Medulla oblongata (tissue), 1 donor: ENCODE measurements at regions not wholly inside any gene's neighbourhood (a gene's known extent, or its start where the extent isn't known, plus 50 kb on each side); places are given as distances from the start of the nearest gene placed in this dataset.
A peak's percentile ranks its signal among the peaks of the same experiment; 100 is the strongest.

ENCODE experiments used
- DNase-seq: peaks from one replicate; pipeline ENCODE4 v3.0.0-alpha.2; 2015; ENCODE audit errors: extremely low spot score

DNA sequence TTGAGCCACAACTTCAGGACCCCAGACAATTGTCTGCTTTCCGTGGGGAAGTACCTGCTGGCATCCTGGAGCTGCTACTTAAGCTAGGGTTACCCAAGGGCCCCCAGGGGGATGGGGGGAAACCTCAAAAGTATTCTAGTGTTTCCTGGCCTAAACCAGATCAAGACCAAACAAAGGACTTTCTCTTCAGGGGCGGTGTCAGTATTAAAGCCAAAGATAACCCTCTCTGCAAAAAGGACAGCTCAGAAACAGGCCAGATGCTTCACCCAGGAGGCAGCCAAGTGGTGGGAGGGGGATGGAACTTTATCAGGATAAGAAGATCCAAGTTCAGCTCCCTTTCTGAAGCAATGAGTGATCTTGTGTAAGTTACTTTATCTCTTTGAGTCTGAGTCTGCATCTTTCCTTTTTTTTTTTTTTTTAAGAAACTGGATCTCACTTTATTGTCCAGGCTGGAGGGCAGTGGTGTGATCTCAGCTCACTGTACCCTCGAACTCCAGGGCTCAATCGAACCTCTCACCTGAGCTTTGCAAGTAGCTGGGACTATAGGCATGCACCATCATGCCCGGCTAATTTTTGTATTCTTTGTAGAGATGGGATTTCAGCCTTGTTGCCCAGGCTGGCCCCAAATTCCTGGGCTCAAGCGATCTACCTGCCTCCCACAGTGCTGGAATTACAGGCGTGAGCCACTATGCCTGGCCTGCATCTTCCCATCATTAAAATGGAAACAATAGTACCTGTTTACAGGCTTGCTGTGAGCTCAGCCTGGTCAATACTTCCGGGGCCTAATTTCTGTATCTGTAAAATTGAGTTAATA is 151.8 kb upstream of the PTPRM start:
- DNase-seq = no peak

DNA sequence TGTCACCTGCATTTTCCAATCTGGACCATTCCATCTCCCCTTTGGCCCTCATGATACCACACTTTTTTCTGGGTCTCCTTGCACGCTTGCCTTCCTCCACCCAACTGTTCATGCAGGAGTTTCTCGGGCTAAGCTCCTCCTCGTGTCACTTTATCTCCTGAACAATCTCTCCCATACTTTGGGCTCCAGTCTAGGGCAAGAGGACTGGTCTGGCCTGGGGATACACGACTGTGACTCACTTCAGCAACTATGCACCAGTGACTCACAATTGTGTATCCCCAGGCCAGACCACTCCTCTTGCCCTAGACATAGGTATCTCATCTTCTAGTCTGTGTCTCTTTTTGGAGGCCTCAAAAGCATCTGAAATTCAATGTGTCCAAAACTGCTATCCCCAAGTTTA is 149.4 kb upstream of the PTPRM start:
- DNase-seq = no peak

DNA sequence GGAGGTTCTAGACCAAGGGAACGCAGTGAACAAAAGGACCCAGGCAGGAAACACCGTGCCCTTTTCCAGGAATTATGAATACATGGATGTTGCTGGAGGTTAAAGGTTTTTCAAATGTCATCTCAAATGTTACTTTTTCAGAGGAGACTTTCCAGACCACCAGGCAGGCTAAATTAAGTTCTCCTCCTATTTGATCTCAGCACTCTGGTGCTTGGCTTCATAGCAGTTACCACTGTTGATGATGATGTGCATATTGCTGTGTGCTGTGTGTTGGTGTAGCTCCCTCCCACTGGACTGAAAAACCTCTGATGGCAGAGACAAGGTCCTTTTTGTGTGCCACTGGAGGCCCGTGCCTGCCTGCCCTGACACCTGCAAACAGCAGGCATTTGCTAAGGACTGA is 137.3 kb upstream of the PTPRM start:
- DNase-seq = no peak

DNA sequence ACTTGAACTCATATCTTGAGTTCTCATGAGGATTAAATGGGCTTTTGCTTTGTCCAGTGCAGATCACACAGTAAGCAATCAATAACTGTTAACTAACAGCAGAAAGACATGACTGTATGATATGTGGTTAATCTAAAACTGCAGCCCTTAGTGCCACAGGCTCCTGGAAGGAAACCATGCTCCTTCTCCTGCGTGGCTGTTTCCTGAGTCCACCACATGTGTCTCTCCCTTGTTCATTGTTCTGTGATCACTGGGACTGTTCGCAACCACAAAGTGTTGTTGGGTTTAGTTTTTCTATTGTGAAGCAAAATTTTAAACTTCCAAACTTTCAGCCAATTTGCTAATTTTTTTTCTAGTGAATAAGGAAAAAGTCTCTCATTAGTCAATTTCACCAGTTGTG is 130.9 kb upstream of the PTPRM start:
- DNase-seq = no peak

DNA sequence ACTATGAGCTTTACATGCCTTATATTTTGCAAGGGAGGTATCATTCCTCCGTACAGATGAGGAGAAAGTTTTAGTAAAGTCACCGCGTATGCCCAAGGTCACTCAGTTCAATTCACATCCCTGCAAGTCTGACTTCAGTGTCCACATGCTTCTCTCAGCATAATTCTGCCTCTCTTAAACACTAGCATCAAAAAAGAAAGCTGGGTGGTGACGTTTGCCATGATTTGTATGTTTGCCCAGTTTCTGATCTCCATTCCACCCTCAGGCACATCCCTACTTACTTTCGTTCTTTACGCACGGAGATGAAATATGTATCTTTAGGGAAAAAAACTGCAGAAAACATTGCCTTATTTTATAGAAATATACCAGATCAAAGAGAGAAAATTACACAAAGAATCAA is 129.2 kb upstream of the PTPRM start:
- no peak for DNase-seq

DNA sequence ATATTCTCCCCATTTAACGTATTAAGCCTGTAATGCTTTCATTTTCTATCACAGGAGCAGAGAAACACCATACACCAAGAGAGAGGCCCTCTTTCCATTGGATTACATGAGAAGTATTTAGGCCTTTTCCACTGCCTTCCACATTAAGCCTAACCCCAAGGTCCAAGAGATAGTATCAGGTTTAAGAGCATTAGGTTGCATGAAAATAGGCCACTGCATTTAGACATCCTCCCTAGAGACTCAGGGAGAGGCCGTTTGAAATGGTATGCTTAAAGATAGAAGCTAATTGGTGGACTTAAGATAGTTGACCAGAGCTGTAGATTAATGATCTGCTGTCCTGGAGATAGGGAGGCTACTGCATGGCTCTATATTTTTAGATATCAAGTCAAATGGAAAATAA is 128.5 kb upstream of the PTPRM start:
- DNase-seq = no peak

DNA sequence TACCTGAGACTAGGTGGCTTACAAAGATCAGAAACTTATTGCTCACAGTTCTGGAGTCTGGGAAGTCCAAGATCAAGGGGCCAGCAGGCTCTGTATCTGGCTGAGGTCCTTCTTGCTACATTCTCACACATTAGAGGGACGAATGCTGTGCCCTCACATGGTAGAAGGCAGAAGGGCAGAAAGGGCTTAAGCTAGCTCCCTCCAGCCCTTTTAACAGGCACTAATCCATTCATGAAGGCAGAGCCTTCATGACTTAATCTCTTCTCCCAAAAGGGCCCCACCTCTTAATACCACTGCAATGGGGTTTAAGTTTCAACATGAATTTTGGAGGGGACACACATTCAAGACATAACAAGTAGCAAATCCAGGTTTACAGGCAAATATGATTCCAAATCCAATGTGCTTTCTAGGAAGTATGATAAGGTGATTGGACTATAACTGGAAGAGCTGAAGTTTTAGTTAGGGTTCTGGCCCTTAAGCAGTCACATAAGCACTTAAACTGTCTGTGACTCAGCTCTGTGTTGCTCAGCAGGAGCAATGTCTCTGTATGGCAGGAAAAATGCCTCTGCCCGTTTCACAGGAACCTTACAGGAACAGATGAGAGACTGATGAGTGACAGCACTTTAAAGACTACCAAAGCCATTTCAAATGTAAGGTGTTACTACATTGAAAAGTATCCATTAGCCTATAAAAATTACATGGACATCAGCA is 119.6 kb upstream of the PTPRM start:
- no peak for DNase-seq

DNA sequence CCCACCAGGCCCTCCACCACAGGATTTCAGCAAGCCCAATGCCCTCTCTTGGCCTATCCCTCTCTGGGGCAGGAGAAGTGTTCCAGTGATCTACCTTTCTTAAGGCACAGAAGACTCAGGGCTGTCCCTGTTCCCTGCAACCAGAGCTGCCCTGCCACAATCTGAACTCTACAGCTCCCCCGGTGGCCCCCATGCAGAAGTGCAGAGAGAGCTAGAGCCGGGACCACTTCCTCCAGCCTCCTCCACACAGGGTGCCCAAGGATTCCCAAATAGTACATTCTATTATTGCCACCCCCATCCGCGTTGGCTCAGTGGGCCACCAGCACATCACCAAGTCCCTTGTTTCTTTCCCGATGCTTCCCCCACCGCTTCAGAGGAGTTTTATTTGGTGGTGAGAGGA is 114.8 kb upstream of the PTPRM start:
- DNase-seq = peak; percentile 39

DNA sequence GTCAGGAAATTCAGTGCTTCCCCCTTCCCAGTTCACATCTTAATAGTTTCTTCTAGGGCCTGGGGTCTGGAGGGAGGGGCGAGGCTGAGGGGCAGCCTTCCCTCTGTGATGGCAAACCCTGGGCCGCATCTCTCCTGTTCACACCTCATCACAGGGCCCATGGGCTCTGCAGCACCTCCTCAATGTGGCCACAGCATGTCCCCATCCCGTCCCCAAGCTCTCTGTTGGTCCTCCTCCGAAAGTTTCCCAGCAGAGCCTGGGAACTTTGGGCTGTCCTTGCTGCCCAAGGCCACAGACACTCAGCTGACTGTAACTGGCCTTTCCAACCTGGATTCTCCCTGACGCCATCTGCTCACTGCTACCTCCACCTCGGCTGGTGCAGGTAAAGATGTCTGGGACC is 112.7 kb upstream of the PTPRM start:
- DNase-seq = no peak

DNA sequence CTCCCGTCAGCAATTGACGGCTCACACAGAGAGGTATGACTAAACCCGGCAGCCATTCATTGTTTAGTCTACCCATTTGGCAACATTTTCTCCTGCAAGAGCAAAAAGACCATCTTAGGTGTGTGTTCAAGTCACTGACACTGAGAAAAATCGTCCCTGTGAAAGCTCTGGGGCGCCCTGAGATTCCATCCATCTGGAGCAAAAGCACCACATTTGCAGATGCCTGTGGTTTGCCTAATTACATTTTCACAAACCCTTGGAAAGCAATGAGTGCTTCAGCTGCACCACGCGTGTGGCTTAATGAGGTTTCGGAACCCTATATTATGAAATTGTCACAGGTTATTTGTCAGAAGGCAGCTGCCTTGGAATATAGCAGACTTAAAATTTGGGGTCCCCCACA is 110.7 kb upstream of the PTPRM start:
- DNase-seq = no peak

DNA sequence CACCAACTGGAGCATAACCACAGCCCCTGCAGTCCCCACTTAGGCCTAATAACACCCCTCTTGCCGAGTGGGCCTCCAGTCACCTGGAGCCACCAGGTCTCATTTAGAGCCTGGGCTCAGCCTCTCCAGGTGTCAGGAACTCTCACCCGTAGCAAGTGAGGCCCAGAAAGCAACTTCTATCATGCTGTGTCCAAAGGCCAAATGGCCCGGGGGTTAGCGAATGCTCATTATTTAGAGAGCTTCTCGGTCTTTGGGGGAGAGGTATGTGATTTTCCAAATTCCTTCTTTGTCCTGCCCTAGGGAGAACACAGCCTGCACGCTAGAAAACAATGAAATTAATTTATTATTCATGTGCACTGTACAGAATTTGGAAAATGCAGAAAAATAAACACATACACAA is 109.9 kb upstream of the PTPRM start:
- DNase-seq = no peak

DNA sequence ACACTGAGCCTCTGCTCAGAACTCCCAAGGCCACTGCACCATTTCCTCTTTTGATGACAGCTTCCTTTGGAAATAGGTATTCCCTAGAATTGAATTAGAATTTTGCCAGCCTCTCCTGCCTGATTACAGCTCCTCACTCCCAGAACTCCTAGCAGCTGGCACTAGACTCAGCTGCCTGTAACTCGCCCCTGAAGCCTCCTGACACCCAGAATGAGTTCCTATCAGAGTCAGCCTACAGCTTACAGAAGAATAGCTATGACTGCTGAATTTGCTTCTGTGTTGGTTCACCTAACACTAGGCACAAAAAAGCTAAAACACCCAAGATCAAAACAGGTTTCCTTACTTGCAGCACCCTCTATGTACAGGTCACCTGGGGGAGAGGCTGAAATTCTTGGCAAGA is 108.2 kb upstream of the PTPRM start:
- DNase-seq = no peak

DNA sequence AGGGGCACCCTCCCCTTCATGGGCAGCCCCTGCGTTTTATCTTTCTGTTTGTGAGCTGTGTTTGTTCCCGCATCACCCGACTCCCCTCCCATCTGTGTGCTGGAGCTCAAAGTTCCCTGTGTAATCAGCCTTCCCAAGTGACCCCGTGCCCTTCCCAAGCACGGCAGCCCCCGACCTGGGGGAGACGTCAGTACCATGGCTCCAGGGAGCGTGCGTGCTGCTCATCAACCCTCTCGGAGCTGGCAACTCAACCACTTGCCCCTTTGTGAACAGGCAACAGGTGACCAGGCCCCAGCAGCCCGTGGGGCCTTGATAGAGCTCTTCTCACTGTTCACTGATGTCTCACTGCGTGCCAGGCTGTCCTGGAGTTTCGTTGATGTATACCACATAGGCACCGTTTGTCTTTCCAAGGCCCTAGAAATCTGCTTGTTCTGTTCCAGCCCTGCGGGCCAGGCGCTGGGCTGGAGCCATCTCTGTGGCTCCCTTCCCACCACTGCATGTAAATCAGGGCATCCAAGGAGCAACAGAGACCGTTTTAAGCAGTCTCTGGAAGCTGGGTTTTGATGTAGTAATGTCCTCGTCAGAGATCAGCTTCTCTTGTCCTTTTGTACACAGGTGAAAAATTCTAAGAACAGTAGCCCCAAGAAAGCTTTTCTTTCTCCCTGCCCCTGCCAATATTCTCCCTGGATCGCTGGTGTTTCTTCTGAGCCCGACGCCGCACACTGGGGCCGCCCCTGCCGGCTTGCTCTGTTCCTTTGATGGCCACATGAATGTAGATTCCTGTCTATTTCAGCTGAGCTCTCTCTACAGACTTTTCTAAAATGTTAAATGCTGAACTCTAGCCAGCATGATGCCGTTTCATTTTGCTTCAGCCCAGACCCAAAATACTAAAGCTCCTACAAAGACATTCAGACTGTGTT is 107.0 kb upstream of the PTPRM start:
- DNase-seq = peak; percentile 51

DNA sequence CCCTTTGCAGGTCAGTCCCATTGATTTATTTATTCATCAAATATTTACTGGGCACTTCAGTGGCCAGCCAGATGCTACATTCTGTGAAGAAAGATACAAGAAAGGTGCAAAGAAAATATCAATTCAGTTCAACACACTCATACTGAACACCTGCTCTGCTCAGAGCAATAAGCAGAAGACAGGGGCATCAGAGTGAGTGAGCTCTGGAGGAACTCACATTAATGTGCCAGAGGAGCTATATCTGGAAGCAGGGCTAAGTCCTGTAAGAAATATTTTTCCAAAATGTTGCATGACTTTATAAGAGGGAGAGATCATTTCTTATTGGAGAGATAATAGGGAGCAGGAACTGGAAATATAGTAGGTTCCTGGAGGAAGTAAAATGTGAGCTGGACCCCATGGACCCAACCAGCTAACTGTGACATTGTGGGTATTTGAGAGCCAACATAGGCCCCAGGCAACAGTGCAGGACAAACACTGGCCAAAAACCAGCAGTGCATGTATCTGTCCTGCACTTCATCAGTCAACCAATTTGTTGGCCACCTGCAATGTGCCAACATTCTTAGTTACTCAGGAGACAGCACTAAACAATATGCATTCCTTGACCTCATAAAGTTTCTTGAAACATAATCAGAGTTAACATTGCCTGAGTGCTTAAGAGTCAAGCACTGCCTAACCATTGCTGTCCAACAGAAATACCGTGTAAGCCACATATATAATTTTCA is 102.7 kb upstream of the PTPRM start:
- no peak for DNase-seq

DNA sequence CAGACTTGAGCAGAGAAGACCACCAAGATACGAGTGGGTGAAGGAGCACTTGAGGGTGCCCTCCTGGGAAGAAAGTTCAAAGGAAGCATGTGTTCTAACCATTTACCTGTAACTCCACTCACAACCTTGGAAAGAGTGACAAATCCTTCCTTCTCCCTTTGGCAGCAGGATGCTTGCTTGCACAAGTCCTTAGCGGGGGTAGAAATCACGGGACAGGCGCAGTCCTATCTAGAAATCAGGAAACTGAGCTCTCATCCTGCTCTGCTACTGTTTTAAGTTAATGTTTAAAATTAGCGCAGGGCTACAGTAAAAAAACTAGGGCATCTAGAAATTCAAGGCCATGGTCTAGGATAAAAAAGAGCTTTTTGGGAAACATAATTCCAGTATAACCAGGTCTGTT is 100.9 kb upstream of the PTPRM start:
- DNase-seq = no peak

DNA sequence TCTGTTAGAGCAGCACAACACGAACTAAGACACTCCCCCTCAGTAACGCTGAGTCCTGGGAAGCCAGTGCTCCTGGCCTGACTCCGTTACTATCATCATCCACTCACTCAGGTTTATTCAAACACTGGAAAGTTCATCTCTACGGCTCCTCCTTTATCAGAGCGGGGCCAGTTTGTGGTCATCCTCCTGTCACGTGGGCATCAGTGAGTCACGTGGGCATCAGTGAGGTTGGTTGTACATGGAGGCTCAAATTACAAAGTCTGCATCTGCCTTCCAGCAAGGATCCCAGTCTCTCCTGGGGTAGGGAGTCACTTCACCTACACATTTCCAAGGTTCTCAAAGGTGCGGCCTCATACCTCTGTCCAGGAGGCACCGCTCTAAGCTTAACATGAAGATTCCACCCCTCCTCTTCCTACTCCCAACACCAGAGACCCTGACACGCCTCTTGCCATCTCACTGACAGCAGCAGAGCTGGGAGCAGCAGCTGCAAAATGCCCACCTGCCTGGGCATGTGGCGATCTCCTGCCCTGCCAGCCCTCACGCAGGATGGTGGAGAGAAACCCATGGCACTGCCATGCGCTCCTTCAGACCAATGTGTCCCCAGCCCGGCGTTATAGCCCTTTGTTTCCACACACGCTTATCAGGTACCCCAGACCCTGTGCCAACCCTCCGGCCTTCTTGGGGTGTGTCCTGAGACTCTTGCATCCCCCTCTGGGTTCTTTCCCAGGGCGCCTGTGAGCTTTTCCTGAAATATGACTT is 99.2 kb upstream of the PTPRM start:
- DNase-seq = no peak

DNA sequence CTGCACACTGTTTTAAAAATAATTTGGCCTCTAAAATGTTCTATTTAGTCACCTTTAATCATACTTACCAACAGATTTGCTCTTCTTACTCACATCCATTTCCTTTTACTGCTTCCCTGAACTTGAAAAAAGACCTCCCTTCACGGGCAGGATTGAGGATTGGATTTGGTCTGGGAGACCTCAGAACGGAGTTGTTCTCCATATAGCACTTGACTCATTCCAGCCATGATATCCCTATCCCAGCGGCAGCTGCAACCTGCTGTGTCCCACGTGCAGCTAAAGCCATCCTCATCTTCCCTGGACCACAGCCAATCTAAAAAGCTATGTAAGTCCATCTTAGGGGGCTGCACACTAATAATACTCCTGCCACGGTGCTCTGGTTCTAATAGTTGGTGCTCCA is 97.0 kb upstream of the PTPRM start:
- no peak for DNase-seq

DNA sequence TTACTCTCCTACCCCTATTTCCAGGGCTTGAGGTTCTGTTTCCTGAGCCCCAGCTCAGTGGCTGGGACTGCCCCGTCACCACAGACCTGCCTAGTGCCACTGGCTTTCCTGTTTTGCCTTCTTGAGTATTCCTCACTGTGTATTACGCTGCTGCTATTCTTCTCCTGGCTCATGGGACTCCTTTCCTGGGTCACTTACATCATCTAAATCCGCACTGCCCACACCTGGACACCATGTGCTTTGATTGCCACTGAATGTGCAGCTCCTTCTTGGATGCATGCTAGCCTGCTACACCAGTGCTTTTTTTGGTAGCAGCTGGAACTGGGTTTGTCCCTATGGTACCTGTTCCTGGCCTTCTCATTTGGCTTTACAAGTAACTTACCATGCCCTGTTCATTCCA is 96.6 kb upstream of the PTPRM start:
- no peak for DNase-seq

DNA sequence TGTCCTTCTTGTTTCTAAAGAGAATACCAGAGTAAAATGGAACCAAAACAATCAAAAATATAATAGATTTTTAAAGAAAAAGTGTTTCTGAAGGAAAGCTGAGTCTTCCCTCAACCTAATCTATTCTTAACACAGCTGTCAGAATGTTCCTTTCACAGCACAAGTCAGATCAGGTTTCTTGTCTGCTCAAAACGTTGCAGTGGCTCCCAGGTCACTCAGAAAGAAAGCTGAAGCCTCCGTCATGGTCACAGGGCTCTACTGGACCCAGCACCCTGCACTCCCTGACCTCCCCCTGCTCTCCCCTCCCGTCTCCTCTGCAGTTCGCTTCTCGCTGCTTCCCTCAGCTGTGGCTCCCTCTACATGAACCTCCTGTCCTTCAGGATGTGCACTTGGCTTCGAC is 90.7 kb upstream of the PTPRM start:
- no peak for DNase-seq

DNA sequence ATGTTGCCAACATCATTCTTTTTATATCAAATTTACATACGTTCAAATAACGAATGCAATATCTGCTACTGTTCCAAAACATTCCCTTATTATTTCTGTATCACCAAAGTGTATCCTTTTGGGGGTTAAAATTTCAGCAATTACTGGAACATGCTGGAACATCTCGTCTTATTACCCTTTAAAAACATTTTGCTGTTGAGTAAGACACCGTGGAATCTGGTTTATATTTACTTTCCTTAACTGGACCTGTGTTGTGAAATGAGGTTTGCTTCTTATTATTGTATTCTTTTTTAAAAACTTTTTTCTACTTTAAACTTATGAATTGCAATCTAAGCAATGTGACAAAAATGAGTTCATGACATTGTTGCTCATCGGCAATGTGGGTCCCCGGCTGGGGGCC is 87.4 kb upstream of the PTPRM start:
- no peak for DNase-seq

DNA sequence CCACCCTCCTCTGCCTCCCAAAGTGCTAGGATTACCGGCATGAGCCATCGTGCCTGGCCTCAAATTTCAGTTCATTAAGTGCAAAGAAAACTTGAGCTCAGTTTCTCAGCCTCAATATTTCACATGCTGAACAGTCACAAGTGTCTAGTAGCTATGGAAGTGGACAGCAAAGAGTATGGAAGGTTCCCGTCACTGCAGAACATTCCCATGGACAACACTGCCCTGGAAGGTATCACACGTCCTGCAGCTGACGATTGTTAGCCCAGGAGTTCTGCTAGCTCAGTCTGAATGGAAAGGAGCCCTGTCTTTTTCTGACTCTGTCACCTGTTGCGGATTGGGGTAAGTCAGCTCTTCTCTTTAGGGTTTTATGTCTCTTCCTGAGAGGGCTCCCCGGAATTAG is 86.2 kb upstream of the PTPRM start:
- no peak for DNase-seq
